Mesenchymal stem cell (in vitro differentiated cells and primary cell): ENCODE measurements at regions not wholly inside any gene's neighbourhood (a gene's known extent, or its start where the extent isn't known, plus 50 kb on each side); places are given as distances from the start of the nearest gene placed in this dataset.

Experiments used
- DNase-seq: peaks from one replicate; pipeline ENCODE4 v3.0.0-alpha.2; 2013
- H2AFZ ChIP-seq: one replicate; pipeline ENCODE4 v1.6.1; 2013; ENCODE audit warnings: low read depth, mild to moderate bottlenecking, control low read depth, inconsistent platforms, low read length, moderate library complexity
- H2AK5ac ChIP-seq: 2 replicates; pipeline ENCODE4 v1.6.1; 2013; ENCODE audit warnings: low read length, moderate library complexity, mild to moderate bottlenecking, inconsistent platforms; ENCODE audit not compliant: severe bottlenecking
- H2BK120ac ChIP-seq: one replicate; pipeline ENCODE4 v1.6.1; 2013; ENCODE audit warnings: low read depth, mild to moderate bottlenecking, inconsistent platforms, low read length, moderate library complexity
- H2BK12ac ChIP-seq, 2 experiments: one replicate each; pipeline ENCODE4 v1.6.1; 2013; ENCODE audit warnings: inconsistent platforms in 2 of 2, low read length in 2 of 2, mild to moderate bottlenecking in 2 of 2, moderate library complexity in 2 of 2, control low read depth in 1 of 2
- H2BK15ac ChIP-seq: one replicate; pipeline ENCODE4 v1.6.1; 2013; ENCODE audit warnings: mild to moderate bottlenecking, low read depth, inconsistent platforms; ENCODE audit not compliant: poor library complexity, severe bottlenecking
- H2BK5ac ChIP-seq: 2 replicates; pipeline ENCODE4 v1.6.1; 2013; ENCODE audit warnings: low read depth, mild to moderate bottlenecking, low read length, control low read depth, inconsistent platforms; ENCODE audit not compliant: poor library complexity, severe bottlenecking
- H3K14ac ChIP-seq, 2 experiments: one replicate each; pipeline ENCODE4 v1.6.1; 2013; ENCODE audit warnings: inconsistent platforms in 2 of 2, low read length in 2 of 2, control low read depth in 1 of 2, mild to moderate bottlenecking in 1 of 2, moderate library complexity in 1 of 2
- H3K18ac ChIP-seq, 2 experiments: one replicate each; pipeline ENCODE4 v1.6.1; 2013; ENCODE audit warnings: inconsistent platforms in 2 of 2, low read length in 2 of 2, control low read depth in 1 of 2, low read depth in 1 of 2, mild to moderate bottlenecking in 1 of 2
- H3K23ac ChIP-seq, 2 experiments: one replicate each; pipeline ENCODE4 v1.6.1; 2013; ENCODE audit warnings: inconsistent platforms in 2 of 2, low read length in 2 of 2, mild to moderate bottlenecking in 2 of 2, moderate library complexity in 2 of 2, control low read depth in 1 of 2
- H3K27ac ChIP-seq: 2 replicates; pipeline ENCODE4 v1.5.1; 2013; ENCODE audit warnings: mild to moderate bottlenecking, moderate library complexity, low read length, control low read depth, inconsistent platforms; ENCODE audit not compliant: poor library complexity, severe bottlenecking
- H3K27me3 ChIP-seq, 2 experiments: 2 replicates each; pipeline versions ENCODE4 v1.6.1 to v1.7.0; 2013; ENCODE audit warnings: low read length in 2 of 2, mild to moderate bottlenecking in 2 of 2, moderate library complexity in 2 of 2, control low read depth in 1 of 2, inconsistent platforms in 1 of 2; ENCODE audit not compliant: control insufficient read depth in 1 of 2, insufficient read depth in 1 of 2
- H3K36me3 ChIP-seq, 2 experiments: 2 replicates each; pipeline versions ENCODE4 v1.6.1 to v1.7.0; 2013; ENCODE audit warnings: low read length in 2 of 2, control low read depth in 1 of 2, inconsistent platforms in 1 of 2, low read depth in 1 of 2, mild to moderate bottlenecking in 1 of 2; ENCODE audit not compliant: insufficient read depth in 2 of 2, control insufficient read depth in 1 of 2
- H3K4ac ChIP-seq, 2 experiments: one replicate each; pipeline ENCODE4 v1.6.1; 2013; ENCODE audit warnings: inconsistent platforms in 2 of 2, low read length in 2 of 2, mild to moderate bottlenecking in 2 of 2, moderate library complexity in 2 of 2, control low read depth in 1 of 2, low read depth in 1 of 2
- H3K4me1 ChIP-seq: 2 replicates; pipeline ENCODE4 v1.6.1; 2013; ENCODE audit warnings: low read depth, low read length, control low read depth; ENCODE audit not compliant: control insufficient read depth, insufficient read depth
- H3K4me2 ChIP-seq: 2 replicates; pipeline ENCODE4 v1.6.1; 2013; ENCODE audit warnings: low read length, mild to moderate bottlenecking, inconsistent platforms; ENCODE audit not compliant: poor library complexity, severe bottlenecking
- H3K4me3 ChIP-seq, 2 experiments: 2 replicates each; pipeline versions ENCODE4 v1.5.1 to v1.7.0; 2013; ENCODE audit warnings: low read length in 2 of 2, mild to moderate bottlenecking in 2 of 2, control low read depth in 1 of 2, low read depth in 1 of 2; ENCODE audit not compliant: insufficient read depth in 1 of 2
- H3K79me1 ChIP-seq: replicated peaks from 2 replicates; pipeline ENCODE4 v1.6.1; 2013; ENCODE audit warnings: mild to moderate bottlenecking, control low read depth, low read length, inconsistent platforms; ENCODE audit not compliant: poor library complexity, severe bottlenecking
- H3K9ac ChIP-seq: 2 replicates; pipeline ENCODE4 v1.7.0; 2013; ENCODE audit warnings: mild to moderate bottlenecking, low read length, moderate library complexity
- H3K9me3 ChIP-seq: 2 replicates; pipeline ENCODE4 v1.7.0; 2013; ENCODE audit warnings: mild to moderate bottlenecking, low read length; ENCODE audit not compliant: control insufficient read depth
- H4K8ac ChIP-seq: one replicate; pipeline ENCODE4 v1.6.1; 2013; ENCODE audit warnings: inconsistent platforms, mild to moderate bottlenecking, low read length, moderate library complexity
- H4K91ac ChIP-seq: one replicate; pipeline ENCODE4 v1.6.1; 2013; ENCODE audit warnings: mild to moderate bottlenecking, low read length, inconsistent platforms
- WGBS: methylation state at CpG from one replicate; pipeline ENCODE4 v1.1.7; 2013; ENCODE audit warnings: mixed read lengths; 5-methylcytosine and 5-hydroxymethylcytosine counted together

GRCh38 chr3:176961916-176962315 is 235.4 kb downstream of the TBL1XR1 start:
- 50% methylated on average over 2 of the region's 2 CpGs for WGBS
- H3K27ac ChIP-seq: no peak overlapping the region
- H4K8ac ChIP-seq: no peak overlapping the region
- no peak overlapping the region for H3K18ac ChIP-seq
- H3K4me2 ChIP-seq: no peak overlapping the region
- no peaks in the 10 kb centered on the region for H3K27me3 ChIP-seq
- no peaks in the 10 kb centered on the region for H3K4me1 ChIP-seq
- H2BK15ac ChIP-seq: no peak overlapping the region
- no peak overlapping the region for H2BK120ac ChIP-seq
- H3K4ac ChIP-seq: no peak overlapping the region
- no peak overlapping the region for H3K14ac ChIP-seq
- no peaks in the 10 kb centered on the region for H3K36me3 ChIP-seq
- no peaks in the 10 kb centered on the region for H3K9me3 ChIP-seq
- peak; percentile 12 for DNase-seq
- no peaks in the 10 kb centered on the region for H3K79me1 ChIP-seq
- H4K91ac ChIP-seq: no peak overlapping the region
- no peak overlapping the region for H2AK5ac ChIP-seq
- no peak overlapping the region for H3K4me3 ChIP-seq
- H3K23ac ChIP-seq: no peak overlapping the region
- H2BK12ac ChIP-seq: no peak overlapping the region
- no peak overlapping the region for H3K9ac ChIP-seq
- no peak overlapping the region for H2AFZ ChIP-seq
- no peak overlapping the region for H2BK5ac ChIP-seq

GRCh38 chr3:176959867-176960266 is 237.4 kb downstream of the TBL1XR1 start:
- H2AK5ac ChIP-seq: no peak overlapping the region
- no peaks in the 10 kb centered on the region for H3K4me1 ChIP-seq
- no peak for DNase-seq
- H4K8ac ChIP-seq: no peak overlapping the region
- H3K14ac ChIP-seq: no peak overlapping the region
- H3K9me3 ChIP-seq: no peaks in the 10 kb centered on the region
- no peak overlapping the region for H3K9ac ChIP-seq
- H3K27ac ChIP-seq: no peak overlapping the region
- H3K18ac ChIP-seq: no peak overlapping the region
- no peaks in the 10 kb centered on the region for H3K36me3 ChIP-seq
- H2BK120ac ChIP-seq: no peak overlapping the region
- H3K4me2 ChIP-seq: no peak overlapping the region
- no peak overlapping the region for H2BK15ac ChIP-seq
- no peak overlapping the region for H3K4ac ChIP-seq
- H2BK12ac ChIP-seq: no peak overlapping the region
- H4K91ac ChIP-seq: no peak overlapping the region
- WGBS: 93% methylated on average over 8 of the region's 10 CpGs
- no peak overlapping the region for H3K23ac ChIP-seq
- H2AFZ ChIP-seq: no peak overlapping the region
- H2BK5ac ChIP-seq: no peak overlapping the region
- no peak overlapping the region for H3K4me3 ChIP-seq
- H3K27me3 ChIP-seq: no peaks in the 10 kb centered on the region
- no peaks in the 10 kb centered on the region for H3K79me1 ChIP-seq

- 95% methylated on average over 2 of the region's 2 CpGs for WGBS
- Histone ChIP-seq H3K27me3 (no peaks in the 10 kb centered on the region), H3K36me3 (no peaks in the 10 kb centered on the region), H2BK12ac (no peak overlapping the region), H3K4me3 (no peak overlapping the region), H4K8ac (no peak overlapping the region), H3K14ac (no peak overlapping the region), H3K18ac (no peak overlapping the region), H3K79me1 (no peaks in the 10 kb centered on the region), H3K4me1 (peaks cover 3% of the 10 kb centered on the region), H2BK120ac (no peak overlapping the region), H4K91ac (no peak overlapping the region), H2BK5ac (no peak overlapping the region), H3K23ac (no peak overlapping the region), H3K27ac (no peak overlapping the region), H2AK5ac (no peak overlapping the region), H3K4ac (no peak overlapping the region), H3K9me3 (no peaks in the 10 kb centered on the region), H2AFZ (no peak overlapping the region), H3K9ac (no peak overlapping the region), H3K4me2 (no peak overlapping the region), H2BK15ac (no peak overlapping the region)
- no peak for DNase-seq
These were observed 238.7 kb downstream of the TBL1XR1 start for GRCh38 chr3:176958560-176958959.

DNA sequence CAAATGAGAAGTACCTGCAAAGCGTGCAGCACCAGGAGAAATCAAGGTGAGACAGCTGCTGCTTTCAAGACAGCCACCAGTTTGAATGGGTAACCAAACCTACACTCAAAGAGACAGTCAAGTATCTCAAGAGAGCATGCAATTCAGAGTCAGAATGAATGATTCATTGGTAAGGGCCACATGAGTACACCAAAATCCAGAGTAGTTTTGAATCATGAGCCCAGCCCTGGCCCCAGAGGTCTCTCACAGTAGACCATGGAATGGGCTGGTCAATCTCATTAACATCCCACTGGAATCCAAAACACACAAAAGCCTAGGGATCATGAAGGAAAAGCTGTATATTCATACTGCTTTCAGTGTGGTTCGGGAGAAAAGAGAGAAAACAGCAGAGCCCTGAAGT is 242.8 kb downstream of the TBL1XR1 start:
- Histone ChIP-seq H2BK120ac (no peak overlapping the region), H2BK12ac (no peak overlapping the region), H2BK15ac (no peak overlapping the region), H2BK5ac (no peak overlapping the region), H3K4me1 (peaks cover 9% of the 10 kb centered on the region), H4K8ac (no peak overlapping the region), H2AFZ (no peak overlapping the region), H2AK5ac (no peak overlapping the region), H3K27ac (no peak overlapping the region), H3K36me3 (no peaks in the 10 kb centered on the region), H3K18ac (no peak overlapping the region), H4K91ac (no peak overlapping the region), H3K4me3 (no peak overlapping the region), H3K4ac (no peak overlapping the region), H3K9ac (no peak overlapping the region), H3K9me3 (no peaks in the 10 kb centered on the region), H3K27me3 (no peaks in the 10 kb centered on the region), H3K79me1 (no peaks in the 10 kb centered on the region), H3K4me2 (no peak overlapping the region), H3K23ac (no peak overlapping the region), H3K14ac (no peak overlapping the region)
- WGBS: 100% methylated on average over 2 of the region's 2 CpGs
- DNase-seq: no peak
